ENCODE measurements at regions not wholly inside any gene's neighbourhood (a gene's known extent, or its start where the extent isn't known, plus 50 kb on each side); places are given as distances from the start of the nearest gene placed in this dataset.
"Not testable (repeated sequence)": the region's sequence is repeated elsewhere in the genome, so short reads cannot be mapped to it uniquely, and the experiment has no call there.

- no peak for DNase-seq (ENCODE audit: low read depth in 1 of 2, low spot score in 1 of 2)
Observed at GRCh38 chr1:5165762-5166161, 511.4 kb downstream of the AJAP1 start.

- DNase-seq (ENCODE audit: low read depth in 1 of 2, low spot score in 1 of 2): no peak
Observed at GRCh38 chr1:5164158-5164557, 509.7 kb downstream of the AJAP1 start.

GRCh38 chr1:5161372-5161771 is 507.0 kb downstream of the AJAP1 start:
- no peak for DNase-seq (ENCODE audit: low read depth in 1 of 2, low spot score in 1 of 2)

- no peak for DNase-seq (ENCODE audit: low read depth in 1 of 2, low spot score in 1 of 2)
Observed at GRCh38 chr1:5157175-5157574, 502.8 kb downstream of the AJAP1 start.

- DNase-seq (ENCODE audit: low read depth in 1 of 2, low spot score in 1 of 2): no peak
Observed at GRCh38 chr1:5156416-5157120, 502.2 kb downstream of the AJAP1 start.

GRCh38 chr1:5151511-5151910 is 497.1 kb downstream of the AJAP1 start:
- no peak for DNase-seq (ENCODE audit: low read depth in 1 of 2, low spot score in 1 of 2)

- DNase-seq (ENCODE audit: low read depth in 1 of 2, low spot score in 1 of 2): no peak
Observed at GRCh38 chr1:5150191-5150590, 495.8 kb downstream of the AJAP1 start.

GRCh38 chr1:5147806-5148205 is 493.4 kb downstream of the AJAP1 start:
- DNase-seq (ENCODE audit: low read depth in 1 of 2, low spot score in 1 of 2): no peak

- no peak for DNase-seq (ENCODE audit: low read depth in 1 of 2, low spot score in 1 of 2)
Observed at GRCh38 chr1:5142389-5142788, 488.0 kb downstream of the AJAP1 start.

- DNase-seq (ENCODE audit: low read depth in 1 of 2, low spot score in 1 of 2): no peak
Observed at GRCh38 chr1:5141750-5142149, 487.3 kb downstream of the AJAP1 start.

GRCh38 chr1:5140962-5141361 is 486.6 kb downstream of the AJAP1 start:
- DNase-seq (ENCODE audit: low read depth in 1 of 2, low spot score in 1 of 2): no peak

GRCh38 chr1:5140136-5140535 is 485.7 kb downstream of the AJAP1 start:
- DNase-seq (ENCODE audit: low read depth in 1 of 2, low spot score in 1 of 2): no peak

GRCh38 chr1:5129746-5130355 is 475.4 kb downstream of the AJAP1 start:
- DNase-seq (ENCODE audit: low read depth in 1 of 2, low spot score in 1 of 2): no peak

GRCh38 chr1:5125208-5125607 is 470.8 kb downstream of the AJAP1 start:
- DNase-seq (ENCODE audit: low read depth in 1 of 2, low spot score in 1 of 2): no peak

GRCh38 chr1:5120559-5120958 is 466.1 kb downstream of the AJAP1 start:
- no peak for DNase-seq (ENCODE audit: low read depth in 1 of 2, low spot score in 1 of 2)

GRCh38 chr1:5119366-5120234 is 465.2 kb downstream of the AJAP1 start:
- DNase-seq (ENCODE audit: low read depth in 1 of 2, low spot score in 1 of 2): no peak

GRCh38 chr1:5118771-5119170 is 464.4 kb downstream of the AJAP1 start:
- not testable (repeated sequence) for DNase-seq (ENCODE audit: low read depth in 1 of 2, low spot score in 1 of 2)

- not testable (repeated sequence) for DNase-seq (ENCODE audit: low read depth in 1 of 2, low spot score in 1 of 2)
Observed at GRCh38 chr1:5118292-5118691, 463.9 kb downstream of the AJAP1 start.

- no peak for DNase-seq (ENCODE audit: low read depth in 1 of 2, low spot score in 1 of 2)
Observed at GRCh38 chr1:5111581-5111980, 457.2 kb downstream of the AJAP1 start.

- no peak for DNase-seq (ENCODE audit: low read depth in 1 of 2, low spot score in 1 of 2)
Observed at GRCh38 chr1:5110508-5110907, 456.1 kb downstream of the AJAP1 start.

GRCh38 chr1:5109633-5110032 is 455.2 kb downstream of the AJAP1 start:
- no peak for DNase-seq (ENCODE audit: low read depth in 1 of 2, low spot score in 1 of 2)

- no peak for DNase-seq (ENCODE audit: low read depth in 1 of 2, low spot score in 1 of 2)
Observed at GRCh38 chr1:5108740-5109139, 454.3 kb downstream of the AJAP1 start.
